Keratinocyte (primary cell): ENCODE measurements at regions not wholly inside any gene's neighbourhood (a gene's known extent, or its start where the extent isn't known, plus 50 kb on each side); places are given as distances from the start of the nearest gene placed in this dataset.
A peak's percentile ranks its signal among the peaks of the same experiment; 100 is the strongest.

Experiments used
- DNase-seq: peaks from one replicate; pipeline ENCODE4 v3.0.0-alpha.2; 2011; ENCODE audit warnings: low read depth, missing footprints, low spot score
- FAIRE-seq: peaks from 2 replicates; lab custom pipeline; 2011; peaks lifted over from hg19 to GRCh38; lab: Jason Lieb, UNC
- H2AFZ ChIP-seq: 2 replicates; pipeline ENCODE4 v1.6.0; 2012; ENCODE audit warnings: low read length, control low read depth, inconsistent platforms; ENCODE audit not compliant: control insufficient read depth
- H3K27ac ChIP-seq: 2 replicates; pipeline ENCODE4 v1.5.1; 2011; ENCODE audit warnings: low read length; ENCODE audit not compliant: control insufficient read depth, insufficient read depth
- H3K27me3 ChIP-seq: 3 replicates; pipeline ENCODE4 v1.6.0; 2011; ENCODE audit warnings: low read length; ENCODE audit not compliant: control insufficient read depth, insufficient read depth; ENCODE audit errors: extremely low read depth
- H3K36me3 ChIP-seq, 2 experiments: 2 replicates in 1 of 2; 3 replicates in 1 of 2; pipeline ENCODE4 v1.5.1; 2011; ENCODE audit warnings: low read length in 2 of 2, mild to moderate bottlenecking in 1 of 2; ENCODE audit not compliant: control insufficient read depth in 2 of 2, insufficient read depth in 2 of 2; ENCODE audit errors: extremely low read depth in 1 of 2
- H3K4me1 ChIP-seq: 3 replicates; pipeline ENCODE4 v1.5.1; 2011; ENCODE audit warnings: low read length; ENCODE audit not compliant: control insufficient read depth, insufficient read depth; ENCODE audit errors: extremely low read depth
- H3K4me2 ChIP-seq: 3 replicates; pipeline ENCODE4 v1.6.0; 2011; ENCODE audit warnings: low read depth, low read length; ENCODE audit not compliant: control insufficient read depth, insufficient read depth; ENCODE audit errors: extremely low read depth
- H3K4me3 ChIP-seq, 3 experiments: fragments of 200-600 bp in 1 of 3; sonication (generic) in 1 of 3; 2 replicates in 2 of 3; 3 replicates in 1 of 3; pipeline ENCODE4 v1.5.1; 2011 to 2016; ENCODE audit warnings: low read length in 3 of 3, mild to moderate bottlenecking in 3 of 3, control low read depth in 2 of 3, inconsistent platforms in 1 of 3, low read depth in 1 of 3, mixed read lengths in 1 of 3, mixed run types in 1 of 3, moderate library complexity in 1 of 3; ENCODE audit not compliant: control insufficient read depth in 2 of 3, insufficient read depth in 2 of 3; ENCODE audit errors: extremely low read depth in 1 of 3
- H3K79me2 ChIP-seq: 2 replicates; pipeline ENCODE4 v1.6.0; 2012; ENCODE audit warnings: low read length; ENCODE audit not compliant: control insufficient read depth, insufficient read depth
- H3K9ac ChIP-seq: 3 replicates; pipeline ENCODE4 v1.6.0; 2011; ENCODE audit warnings: low read length; ENCODE audit not compliant: control insufficient read depth, insufficient read depth; ENCODE audit errors: extremely low read depth
- H3K9me1 ChIP-seq: 3 replicates; pipeline ENCODE4 v1.6.0; 2011; ENCODE audit warnings: low read length; ENCODE audit not compliant: control insufficient read depth, insufficient read depth; ENCODE audit errors: extremely low read depth
- H3K9me3 ChIP-seq: 2 replicates; pipeline ENCODE4 v1.5.1; 2012; ENCODE audit warnings: low read depth, low read length; ENCODE audit not compliant: control insufficient read depth
- H4K20me1 ChIP-seq: 3 replicates; pipeline ENCODE4 v1.6.0; 2011; ENCODE audit warnings: low read length; ENCODE audit not compliant: control insufficient read depth, insufficient read depth; ENCODE audit errors: extremely low read depth
- EZH2 ChIP-seq: IDR thresholded peaks from one replicate; pipeline ENCODE4 v1.6.1; 2012; ENCODE audit warnings: inconsistent platforms, mild to moderate bottlenecking, low read length, moderate library complexity
- dilution Hi-C: fragments of 300-500 bp; cut with MboI; formaldehyde crosslinking; loops from one replicate; pipeline ENCODE4 v1.7.0; 2020; ENCODE audit warnings: low sequenced_read_pairs; ENCODE audit not compliant: extremely low pct_ligation_motif_present
- TF ChIP-seq, protein P1 (sequence below), 3 experiments: IDR thresholded peaks in 1 of 3; conservative IDR thresholded peaks in 1 of 3; optimal IDR thresholded peaks in 1 of 3; 2 replicates in 2 of 3; 3 replicates in 1 of 3; pipeline versions ENCODE3 to v1.5.1; 2011; ENCODE audit warnings: low read length in 3 of 3, mild to moderate bottlenecking in 3 of 3, moderate library complexity in 2 of 3, control low read depth in 1 of 3, inconsistent platforms in 1 of 3; ENCODE audit not compliant: insufficient read depth in 2 of 3; ENCODE audit errors: extremely low read depth in 1 of 3

GRCh38 chr1:99573431-99574217, 72.3 kb upstream of the PALMD start:
- H4K20me1 ChIP-seq: no peaks in the 10 kb centered on the region
- H3K4me3 ChIP-seq: no peak overlapping the region
- no peak for FAIRE-seq
- TF ChIP-seq EZH2: no peak
- TF ChIP-seq, protein P1, sequence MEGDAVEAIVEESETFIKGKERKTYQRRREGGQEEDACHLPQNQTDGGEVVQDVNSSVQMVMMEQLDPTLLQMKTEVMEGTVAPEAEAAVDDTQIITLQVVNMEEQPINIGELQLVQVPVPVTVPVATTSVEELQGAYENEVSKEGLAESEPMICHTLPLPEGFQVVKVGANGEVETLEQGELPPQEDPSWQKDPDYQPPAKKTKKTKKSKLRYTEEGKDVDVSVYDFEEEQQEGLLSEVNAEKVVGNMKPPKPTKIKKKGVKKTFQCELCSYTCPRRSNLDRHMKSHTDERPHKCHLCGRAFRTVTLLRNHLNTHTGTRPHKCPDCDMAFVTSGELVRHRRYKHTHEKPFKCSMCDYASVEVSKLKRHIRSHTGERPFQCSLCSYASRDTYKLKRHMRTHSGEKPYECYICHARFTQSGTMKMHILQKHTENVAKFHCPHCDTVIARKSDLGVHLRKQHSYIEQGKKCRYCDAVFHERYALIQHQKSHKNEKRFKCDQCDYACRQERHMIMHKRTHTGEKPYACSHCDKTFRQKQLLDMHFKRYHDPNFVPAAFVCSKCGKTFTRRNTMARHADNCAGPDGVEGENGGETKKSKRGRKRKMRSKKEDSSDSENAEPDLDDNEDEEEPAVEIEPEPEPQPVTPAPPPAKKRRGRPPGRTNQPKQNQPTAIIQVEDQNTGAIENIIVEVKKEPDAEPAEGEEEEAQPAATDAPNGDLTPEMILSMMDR (optimal IDR thresholded peaks at IDR 0.05 in 1 of 3, IDR thresholded peaks at IDR 0.05 in 1 of 3, conservative IDR thresholded peaks at IDR 0.05 in 1 of 3; ENCODE audit: extremely low read depth in 1 of 3, insufficient read depth in 2 of 3, low read length in 3 of 3): no peak
- H3K27me3 ChIP-seq: no peaks in the 10 kb centered on the region
- H3K79me2 ChIP-seq: no peaks in the 10 kb centered on the region
- no peaks in the 10 kb centered on the region for H3K9me3 ChIP-seq
- H3K9ac ChIP-seq: no peak overlapping the region
- H3K36me3 ChIP-seq: no peaks in the 10 kb centered on the region
- H3K9me1 ChIP-seq: no peaks in the 10 kb centered on the region
- H2AFZ ChIP-seq: peak overlapping the region; percentile 13
- dilution Hi-C loops: no loop called here
- H3K4me2 ChIP-seq: no peak overlapping the region
- no peak overlapping the region for H3K27ac ChIP-seq
- DNase-seq: no peak
- peaks cover 12% of the 10 kb centered on the region for H3K4me1 ChIP-seq

GRCh38 chr1:99577313-99577712, 68.6 kb upstream of the PALMD start:
- H3K4me1 ChIP-seq: peaks cover 29% of the 10 kb centered on the region
- no peaks in the 10 kb centered on the region for H3K9me1 ChIP-seq
- no peaks in the 10 kb centered on the region for H4K20me1 ChIP-seq
- H3K9me3 ChIP-seq: no peaks in the 10 kb centered on the region
- H3K36me3 ChIP-seq: no peaks in the 10 kb centered on the region
- dilution Hi-C loops: no loop called here
- H3K27ac ChIP-seq: no peak overlapping the region
- no peak overlapping the region for H3K4me2 ChIP-seq
- TF ChIP-seq EZH2: no peak
- TF ChIP-seq, protein P1 (optimal IDR thresholded peaks at IDR 0.05 in 1 of 3, IDR thresholded peaks at IDR 0.05 in 1 of 3, conservative IDR thresholded peaks at IDR 0.05 in 1 of 3; ENCODE audit: extremely low read depth in 1 of 3, insufficient read depth in 2 of 3, low read length in 3 of 3): no peak
- no peaks in the 10 kb centered on the region for H3K27me3 ChIP-seq
- FAIRE-seq (no peak), DNase-seq (no peak)
- H3K9ac ChIP-seq: no peak overlapping the region
- H3K79me2 ChIP-seq: no peaks in the 10 kb centered on the region
- peak overlapping the region; percentile 78 for H2AFZ ChIP-seq
- no peak overlapping the region for H3K4me3 ChIP-seq
